PC-9 (cell line): ENCODE measurements at regions not wholly inside any gene's neighbourhood (a gene's known extent, or its start where the extent isn't known, plus 50 kb on each side); places are given as distances from the start of the nearest gene placed in this dataset.
"Not testable (repeated sequence)": the region's sequence is repeated elsewhere in the genome, so short reads cannot be mapped to it uniquely, and the experiment has no call there.

Experiments
- BruUV-seq: library from RNA; stranded (reverse); fragments of 400-500 nt; replicated peaks from 2 replicates; lab custom pipeline; 2021; lab: Mats Ljungman, UMichigan
- CTCF ChIA-PET: fragments of 300-600 bp; sonication (Branson Sonifier 250); formaldehyde crosslinking; loops from one replicate; lab custom pipeline; 2022; ENCODE audit warnings: antibody characterized with exemption; lab: Charles Lee
- POLR2A ChIA-PET: fragments of 300-600 bp; sonication (Branson Sonifier 250); formaldehyde crosslinking; loops from one replicate; lab custom pipeline; 2022; ENCODE audit warnings: antibody characterized with exemption; ENCODE audit not compliant: unreplicated experiment; lab: Charles Lee
- DNase-seq, 2 experiments: peaks; one replicate each; pipeline versions ENCODE4 v3.0.0 to v3.0.0-alpha.2; 2015 to 2022; ENCODE audit warnings: mixed read lengths in 1 of 2
- H2AFZ ChIP-seq: fragments of 200-600 bp; sonication (generic); 2 replicates; pipeline ENCODE4 v1.8.1; 2017; ENCODE audit warnings: antibody characterized with exemption
- H3F3A ChIP-seq: fragments of 200-600 bp; sonication (generic); 2 replicates; pipeline ENCODE4 v1.8.1; 2017; ENCODE audit warnings: antibody characterized with exemption, mild to moderate bottlenecking, low read depth; ENCODE audit not compliant: insufficient read depth
- H3K27ac ChIP-seq: fragments of 200-600 bp; sonication (generic); 2 replicates; pipeline ENCODE4 v1.6.1; 2016; ENCODE audit warnings: mixed run types
- H3K27me3 ChIP-seq: fragments of 200-600 bp; sonication (generic); 2 replicates; pipeline ENCODE4 v1.6.1; 2016; ENCODE audit warnings: low read depth, mixed run types; ENCODE audit not compliant: insufficient read depth
- H3K36me3 ChIP-seq: fragments of 200-600 bp; sonication (generic); 2 replicates; pipeline ENCODE4 v1.6.1; 2016; ENCODE audit warnings: low read depth, mixed run types
- H3K4me1 ChIP-seq: fragments of 200-600 bp; sonication (generic); replicated peaks from 2 replicates; pipeline ENCODE4 v1.6.1; 2016; ENCODE audit warnings: mixed run types; ENCODE audit not compliant: insufficient read depth
- H3K4me2 ChIP-seq: fragments of 200-600 bp; sonication (generic); 2 replicates; pipeline ENCODE4 v1.6.1; 2017; ENCODE audit warnings: mixed run types
- H3K4me3 ChIP-seq: fragments of 200-600 bp; sonication (generic); 2 replicates; pipeline ENCODE4 v1.6.1; 2016; ENCODE audit warnings: mixed run types
- H3K79me2 ChIP-seq: fragments of 200-600 bp; sonication (generic); 2 replicates; pipeline ENCODE4 v1.6.1; 2017; ENCODE audit warnings: low read depth, mixed run types
- H3K9me2 ChIP-seq: fragments of 200-600 bp; sonication (generic); 2 replicates; pipeline ENCODE4 v1.8.1; 2017; ENCODE audit warnings: mild to moderate bottlenecking; ENCODE audit not compliant: insufficient read depth
- H3K9me3 ChIP-seq: fragments of 200-600 bp; sonication (generic); 2 replicates; pipeline ENCODE4 v1.8.1; 2016; ENCODE audit warnings: low read depth; ENCODE audit not compliant: insufficient read depth
- H4K20me1 ChIP-seq: fragments of 200-600 bp; sonication (generic); 2 replicates; pipeline ENCODE4 v1.8.1; 2017; ENCODE audit not compliant: insufficient read depth
- CTCF ChIP-seq: fragments of 200-600 bp; sonication (generic); conservative IDR thresholded peaks from 2 replicates; pipeline ENCODE4 v1.6.1; 2017; ENCODE audit warnings: mixed run types, antibody characterized with exemption, mild to moderate bottlenecking, moderate library complexity
- EZH2 ChIP-seq: fragments of 200-600 bp; sonication (generic); IDR thresholded peaks from 2 replicates; pipeline ENCODE4 v1.8.0; 2017; ENCODE audit warnings: antibody characterized with exemption, low read depth
- intact Hi-C: fragments of 100-400 bp; cut with micrococcal nuclease; formaldehyde crosslinking; loops from one replicate; pipeline ENCODE4 v1.10.0; 2022; ENCODE audit not compliant: unreplicated experiment

- TF ChIP-seq EZH2 = no peak
- no peak for TF ChIP-seq CTCF
- Histone ChIP-seq H3F3A (no peaks in the 10 kb centered on the region), H3K4me1 (no peaks in the 10 kb centered on the region), H3K9me2 (no peaks in the 10 kb centered on the region), H3K36me3 (no peaks in the 10 kb centered on the region), H3K9me3 (no peaks in the 10 kb centered on the region), H3K27ac (no peak overlapping the region), H4K20me1 (no peaks in the 10 kb centered on the region), H3K27me3 (no peaks in the 10 kb centered on the region), H3K4me2 (no peak overlapping the region), H3K4me3 (no peak overlapping the region), H2AFZ (no peak overlapping the region), H3K79me2 (no peaks in the 10 kb centered on the region)
- POLR2A ChIA-PET = no interaction called here
- intact Hi-C loops = no loop called here
- no TSS peak for BruUV-seq
- CTCF ChIA-PET = no interaction called here
- DNase-seq = no peak
Observed at GRCh38 chr4:79547851-79548250, 139.8 kb upstream of the GK2 start.

DNA sequence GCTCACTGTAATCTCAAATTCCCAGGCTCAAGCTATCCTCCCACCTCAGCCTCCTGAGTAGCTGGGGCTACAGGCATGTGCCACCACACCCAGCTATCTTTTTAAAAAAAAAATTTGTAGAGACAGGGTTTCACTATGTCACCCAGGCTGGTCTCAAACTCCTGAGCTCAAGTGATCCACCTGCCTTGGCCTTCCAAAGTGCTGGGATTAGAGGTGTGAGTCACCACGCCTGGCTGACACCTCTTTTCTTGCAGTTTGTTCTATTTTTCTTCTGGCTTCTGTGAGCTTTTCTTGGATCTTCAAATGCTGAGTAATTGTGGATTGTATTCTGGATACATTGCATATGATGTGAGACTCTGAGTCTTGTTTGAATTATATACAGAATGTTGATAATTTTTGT, 137.3 kb upstream of the GK2 start:
- H4K20me1 ChIP-seq, H3K4me2 ChIP-seq, intact Hi-C loops, H3K9me3 ChIP-seq, CTCF ChIA-PET, POLR2A ChIA-PET, H3K27ac ChIP-seq, H3K4me1 ChIP-seq, H3K4me3 ChIP-seq, H3K79me2 ChIP-seq, H3K36me3 ChIP-seq, H3K27me3 ChIP-seq, DNase-seq, H3K9me2 ChIP-seq, H2AFZ ChIP-seq, BruUV-seq, H3F3A ChIP-seq: not testable (repeated sequence)

- TF ChIP-seq CTCF (no peak), EZH2 (no peak)
- intact Hi-C loops = no loop called here
Observed at GRCh38 chr4:79540143-79540542, 132.1 kb upstream of the GK2 start.

DNA sequence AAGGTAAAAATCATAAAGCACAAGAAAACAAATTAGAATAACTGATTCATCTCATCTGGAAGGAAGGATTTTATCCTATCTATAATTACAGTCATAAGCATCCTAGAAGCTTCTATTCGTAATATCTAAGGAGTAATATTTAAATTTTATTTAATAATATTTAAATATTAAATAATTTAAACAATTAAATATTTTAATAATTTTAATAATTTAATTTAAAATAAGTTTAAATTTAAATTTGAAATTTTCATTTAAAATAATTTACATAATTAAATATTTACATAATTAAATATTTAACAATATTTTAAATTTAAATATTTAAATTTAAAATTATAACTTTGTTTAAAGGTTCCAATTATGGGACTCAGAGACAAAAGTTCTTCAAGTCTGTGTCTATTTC, 127.5 kb upstream of the GK2 start:
- intact Hi-C loops = no loop called here
- no peaks in the 10 kb centered on the region for H3K9me2 ChIP-seq
- ChIA-PET POLR2A (no interaction called here), CTCF (no interaction called here)
- no peaks in the 10 kb centered on the region for H3K4me1 ChIP-seq
- no peak overlapping the region for H3K4me3 ChIP-seq
- no peak for TF ChIP-seq CTCF
- TF ChIP-seq EZH2 = no peak
- H3K79me2 ChIP-seq = no peaks in the 10 kb centered on the region
- H2AFZ ChIP-seq = no peak overlapping the region
- no peak overlapping the region for H3K4me2 ChIP-seq
- H4K20me1 ChIP-seq = no peaks in the 10 kb centered on the region
- no peaks in the 10 kb centered on the region for H3F3A ChIP-seq
- H3K36me3 ChIP-seq = no peaks in the 10 kb centered on the region
- H3K27me3 ChIP-seq = no peaks in the 10 kb centered on the region
- no TSS peak for BruUV-seq
- H3K9me3 ChIP-seq = no peaks in the 10 kb centered on the region
- no peak overlapping the region for H3K27ac ChIP-seq
- DNase-seq = no peak

More at GRCh38 chr4:79540143-79540542, 132.1 kb upstream of the GK2 start:
- DNase-seq = no peak
- Histone ChIP-seq H3K4me3 (no peak overlapping the region), H3K27me3 (no peaks in the 10 kb centered on the region), H3K9me2 (no peaks in the 10 kb centered on the region), H4K20me1 (no peaks in the 10 kb centered on the region), H3K36me3 (no peaks in the 10 kb centered on the region), H3K27ac (no peak overlapping the region), H3K9me3 (no peaks in the 10 kb centered on the region), H3F3A (no peaks in the 10 kb centered on the region), H2AFZ (no peak overlapping the region), H3K79me2 (no peaks in the 10 kb centered on the region), H3K4me1 (no peaks in the 10 kb centered on the region), H3K4me2 (no peak overlapping the region)
- no TSS peak for BruUV-seq
- ChIA-PET CTCF (no interaction called here), POLR2A (no interaction called here)
